IMR-90 (cell line): ENCODE measurements at regions not wholly inside any gene's neighbourhood (a gene's known extent, or its start where the extent isn't known, plus 50 kb on each side); places are given as distances from the start of the nearest gene placed in this dataset.

ENCODE experiments used
- ATAC-seq: fragments of 200-7000 bp; cut with Tn5 transposase; 2 replicates; pipeline ENCODE4 v1.9.1; 2020; ENCODE audit warnings: low read depth, mild to moderate bottlenecking, moderate library complexity
- BruUV-seq: library from RNA; stranded (reverse); fragments of 400-500 nt; replicated peaks from 2 replicates; lab custom pipeline; 2021; lab: Mats Ljungman, UMichigan
- CTCF ChIA-PET: fragments of 300-600 bp; formaldehyde crosslinking; extraction: SDS; loops from one replicate; lab custom pipeline; 2021; ENCODE audit warnings: antibody characterized with exemption; lab: Yijun Ruan, JAX
- POLR2A ChIA-PET: fragments of 300-600 bp; sonication (Branson Sonifier 250); formaldehyde crosslinking; loops from one replicate; lab custom pipeline; 2022; ENCODE audit warnings: antibody characterized with exemption; ENCODE audit not compliant: unreplicated experiment; lab: Charles Lee
- DNase-seq: peaks from one replicate; pipeline ENCODE4 v3.0.0; 2013
- H2AFZ ChIP-seq: replicated peaks from 2 replicates; pipeline ENCODE3; 2013; ENCODE audit warnings: low read length, mild to moderate bottlenecking; ENCODE audit not compliant: poor library complexity
- H2AK5ac ChIP-seq: 2 replicates; pipeline ENCODE4 v1.6.1; 2013; ENCODE audit warnings: low read depth, low read length, inconsistent platforms
- H2AK9ac ChIP-seq: replicated peaks from 2 replicates; pipeline ENCODE3; 2013; ENCODE audit warnings: mild to moderate bottlenecking, low read depth, low read length, moderate library complexity; ENCODE audit not compliant: poor library complexity
- H2BK120ac ChIP-seq: 2 replicates; pipeline ENCODE4 v1.6.1; 2013; ENCODE audit warnings: low read depth, low read length, inconsistent platforms
- H2BK15ac ChIP-seq: 3 replicates; pipeline ENCODE4 v1.6.1; 2013; ENCODE audit warnings: low read depth, low read length, inconsistent platforms
- H2BK20ac ChIP-seq: 2 replicates; pipeline ENCODE4 v1.6.1; 2013; ENCODE audit warnings: low read depth, mild to moderate bottlenecking, inconsistent platforms, low read length, moderate library complexity
- H2BK5ac ChIP-seq: 2 replicates; pipeline ENCODE4 v1.6.1; 2013; ENCODE audit warnings: mild to moderate bottlenecking, low read depth, low read length, inconsistent platforms; ENCODE audit not compliant: poor library complexity, severe bottlenecking
- H3K14ac ChIP-seq: replicated peaks from 2 replicates; pipeline ENCODE4 v1.6.1; 2013; ENCODE audit warnings: low read depth, low read length, inconsistent platforms
- H3K18ac ChIP-seq: 2 replicates; pipeline ENCODE4 v1.6.1; 2013; ENCODE audit warnings: low read depth, low read length, control low read depth
- H3K23ac ChIP-seq: 2 replicates; pipeline ENCODE4 v1.6.1; 2013; ENCODE audit warnings: low read depth, low read length, inconsistent platforms
- H3K27ac ChIP-seq: 2 replicates; pipeline ENCODE4 v1.5.1; 2013; ENCODE audit warnings: mild to moderate bottlenecking, control low read depth, low read length; ENCODE audit not compliant: insufficient read depth
- H3K27me3 ChIP-seq: 2 replicates; pipeline ENCODE4 v1.6.1; 2013; ENCODE audit warnings: low read length; ENCODE audit not compliant: control insufficient read depth, insufficient read depth
- H3K36me3 ChIP-seq: 2 replicates; pipeline ENCODE4 v1.6.1; 2013; ENCODE audit warnings: low read length, mixed read lengths; ENCODE audit not compliant: control insufficient read depth, insufficient read depth
- H3K4ac ChIP-seq: 2 replicates; pipeline ENCODE4 v1.6.1; 2013; ENCODE audit warnings: low read depth, low read length, inconsistent platforms
- H3K4me1 ChIP-seq: 2 replicates; pipeline ENCODE4 v1.6.1; 2013; ENCODE audit warnings: low read length, mixed read lengths; ENCODE audit not compliant: control insufficient read depth, insufficient read depth
- H3K4me2 ChIP-seq: 2 replicates; pipeline ENCODE4 v1.6.1; 2013; ENCODE audit warnings: low read depth, mild to moderate bottlenecking, control low read depth, low read length, moderate library complexity
- H3K4me3 ChIP-seq: 2 replicates; pipeline ENCODE4 v1.5.1; 2013; ENCODE audit warnings: low read depth, mild to moderate bottlenecking, control low read depth, low read length, moderate library complexity; ENCODE audit not compliant: insufficient read depth
- H3K56ac ChIP-seq: 2 replicates; pipeline ENCODE4 v1.6.1; 2013; ENCODE audit warnings: low read length, inconsistent platforms; ENCODE audit not compliant: insufficient read depth; ENCODE audit errors: extremely low read depth
- H3K79me1 ChIP-seq, 2 experiments: 2 replicates each; pipeline ENCODE4 v1.6.1; 2013; ENCODE audit warnings: low read length in 2 of 2, inconsistent platforms in 1 of 2, low read depth in 1 of 2
- H3K9ac ChIP-seq: 2 replicates; pipeline ENCODE4 v1.6.1; 2013; ENCODE audit warnings: low read depth, low read length, control low read depth
- H3K9me1 ChIP-seq: 2 replicates; pipeline ENCODE4 v1.6.1; 2013; ENCODE audit warnings: low read length, inconsistent platforms; ENCODE audit not compliant: insufficient read depth
- H3K9me3 ChIP-seq: 2 replicates; pipeline ENCODE4 v1.6.1; 2013; ENCODE audit warnings: low read length; ENCODE audit not compliant: control insufficient read depth, insufficient read depth
- H4K20me1 ChIP-seq: 2 replicates; pipeline ENCODE4 v1.6.1; 2013; ENCODE audit warnings: low read length, inconsistent platforms; ENCODE audit not compliant: insufficient read depth
- H4K5ac ChIP-seq: 2 replicates; pipeline ENCODE4 v1.6.1; 2013; ENCODE audit warnings: mild to moderate bottlenecking, low read depth, low read length, control low read depth
- H4K8ac ChIP-seq, 2 experiments: 2 replicates each; pipeline ENCODE4 v1.6.1; 2013; ENCODE audit warnings: low read depth in 2 of 2, low read length in 2 of 2, control low read depth in 1 of 2, inconsistent platforms in 1 of 2
- H4K91ac ChIP-seq: 2 replicates; pipeline ENCODE4 v1.6.1; 2013; ENCODE audit warnings: low read depth, low read length, inconsistent platforms; ENCODE audit not compliant: insufficient read depth
- CEBPB ChIP-seq: IDR thresholded peaks from 2 replicates; pipeline ENCODE4 v1.6.1; 2012; ENCODE audit warnings: low read depth, low read length, improper control_type of control experiment
- CHD1 ChIP-seq: IDR thresholded peaks from 2 replicates; pipeline ENCODE4 v1.6.1; 2012; ENCODE audit warnings: low read depth, low read length, improper control_type of control experiment
- CTCF ChIP-seq: conservative IDR thresholded peaks from 2 replicates; pipeline ENCODE4 v1.5.1; 2012; ENCODE audit warnings: mild to moderate bottlenecking, low read depth, low read length, improper control_type of control experiment
- ELK1 ChIP-seq: fragments of 150-350 bp; IDR thresholded peaks from 2 replicates; pipeline ENCODE4 v1.6.1; 2016; ENCODE audit warnings: low read depth, mild to moderate bottlenecking, low read length, moderate library complexity, borderline replicate concordance
- FOS ChIP-seq: fragments of 150-350 bp; IDR thresholded peaks from 2 replicates; pipeline ENCODE4 v1.6.1; 2016; ENCODE audit warnings: low read depth, low read length
- MAFK ChIP-seq: IDR thresholded peaks from 2 replicates; pipeline ENCODE4 v1.6.1; 2012; ENCODE audit warnings: low read depth, low read length, improper control_type of control experiment
- MAZ ChIP-seq: IDR thresholded peaks from 2 replicates; pipeline ENCODE4 v1.6.1; 2012; ENCODE audit warnings: low read depth, mild to moderate bottlenecking, low read length, improper control_type of control experiment, moderate library complexity, borderline replicate concordance
- NFE2L2 ChIP-seq: fragments of 150-350 bp; IDR thresholded peaks from 2 replicates; pipeline ENCODE4 v1.6.1; 2016; ENCODE audit warnings: low read depth, mild to moderate bottlenecking, low read length
- POLR2A ChIP-seq: IDR thresholded peaks from 2 replicates; pipeline ENCODE4 v1.6.1; 2012; ENCODE audit warnings: mild to moderate bottlenecking, low read depth, low read length
- RAD21 ChIP-seq: IDR thresholded peaks from 2 replicates; pipeline ENCODE4 v1.6.1; 2012; ENCODE audit warnings: low read length, improper control_type of control experiment
- RCOR1 ChIP-seq: IDR thresholded peaks from 2 replicates; pipeline ENCODE4 v1.6.1; 2012; ENCODE audit warnings: mild to moderate bottlenecking, low read length, improper control_type of control experiment; ENCODE audit not compliant: insufficient replicate concordance
- RFX5 ChIP-seq: IDR thresholded peaks from 2 replicates; pipeline ENCODE4 v1.8.0; 2012; ENCODE audit warnings: low read depth, mild to moderate bottlenecking, low read length, moderate library complexity
- SMC3 ChIP-seq: fragments of 150-350 bp; IDR thresholded peaks from 2 replicates; pipeline ENCODE4 v1.6.1; 2016; ENCODE audit warnings: low read depth, mild to moderate bottlenecking, antibody characterized with exemption, low read length, moderate library complexity
- WGBS, 2 experiments: methylation state at CpG; one replicate each; pipeline versions ENCODE4 v1.1.5 to v1.1.7; 2013; ENCODE audit warnings: missing lambda C conversion rate in 2 of 2; ENCODE audit not compliant: insufficient read length in 1 of 2; ENCODE audit errors: extremely low coverage in 2 of 2; 5-methylcytosine and 5-hydroxymethylcytosine counted together
- dilution Hi-C: fragments of 300-500 bp; cut with HindIII; formaldehyde crosslinking; loops from one replicate; pipeline ENCODE4 v1.14.3; 2018; ENCODE audit warnings: low sequenced_read_pairs; ENCODE audit not compliant: unreplicated experiment
- in situ Hi-C: fragments of 300-500 bp; cut with MboI; formaldehyde crosslinking; loops from 3 replicates; pipeline ENCODE4 v1.14.3; 2019; ENCODE audit warnings: low sequenced_read_pairs, inconsistent platforms, mixed read lengths
- intact Hi-C: fragments of 100-400 bp; cut with micrococcal nuclease; formaldehyde crosslinking; loops from 2 replicates; pipeline ENCODE4 v1.10.0; 2022

GRCh38 chr15:66631616-66632263 is 65.9 kb upstream of the LCTL start:
- Histone ChIP-seq H3K4me2 (no peak overlapping the region), H3K23ac (no peak overlapping the region; the same call in 1 of the 2 replicates), H2BK5ac (no peak overlapping the region), H4K91ac (no peak overlapping the region), H4K20me1 (no peaks in the 10 kb centered on the region), H3K56ac (no peak overlapping the region), H2BK120ac (no peak overlapping the region), H2AFZ (peak overlapping the region; percentile 42), H2AK9ac (no peak overlapping the region), H3K36me3 (no peaks in the 10 kb centered on the region), H3K79me1 (no peaks in the 10 kb centered on the region), H3K9ac (no peak overlapping the region), H3K9me1 (no peaks in the 10 kb centered on the region; the same call in 1 of the 2 replicates), H3K27me3 (peaks cover 3% of the 10 kb centered on the region; the same call in 1 of the 2 replicates), H4K8ac (no peak overlapping the region), H3K4me1 (peaks cover 2% of the 10 kb centered on the region; the same call in 1 of the 2 replicates), H3K27ac (no peak overlapping the region), H3K9me3 (no peaks in the 10 kb centered on the region), H3K4ac (no peak overlapping the region), H3K4me3 (no peak overlapping the region), H4K5ac (no peak overlapping the region), H3K18ac (no peak overlapping the region), H2BK15ac (no peak overlapping the region; the same call in 2 of the 3 replicates), H2AK5ac (0 out of 2 replicates have a peak overlapping the region, but pooled peaks have one; percentile 33), H3K14ac (no peak overlapping the region), H2BK20ac (no peak overlapping the region)
- ChIA-PET POLR2A (interaction anchor here (0.6 kb wide), 1 partner anchor 83 kb away, joined by 4 read pairs; no protein-coding TSS in a partner anchor), CTCF (no interaction called here)
- no TSS peak for BruUV-seq
- no peak for ATAC-seq
- DNase-seq: no peak
- in situ Hi-C loops (no loop called here), intact Hi-C loops (no loop called here), dilution Hi-C loops (no loop called here)
- WGBS, 2 experiments: no CpG with 5 or more reads among the region's 7 CpGs
- TF ChIP-seq FOS: no peak
- TF ChIP-seq SMC3: no peak
- TF ChIP-seq CEBPB: no peak
- TF ChIP-seq RAD21: no peak
- TF ChIP-seq MAFK: no peak
- no peak for TF ChIP-seq NFE2L2
- no peak for TF ChIP-seq RCOR1
- no peak for TF ChIP-seq POLR2A
- TF ChIP-seq RFX5: no peak
- TF ChIP-seq CTCF: no peak
- TF ChIP-seq MAZ: no peak
- TF ChIP-seq CHD1: no peak
- no peak for TF ChIP-seq ELK1
